SK-N-MC (cell line): ENCODE measurements at regions not wholly inside any gene's neighbourhood (a gene's known extent, or its start where the extent isn't known, plus 50 kb on each side); places are given as distances from the start of the nearest gene placed in this dataset.

Source experiments
- EZH2 ChIP-seq: fragments of 200-600 bp; sonication (generic); IDR thresholded peaks from one replicate; pipeline ENCODE4 v1.6.1; 2017; ENCODE audit warnings: antibody characterized with exemption
- FOXP2 ChIP-seq: optimal IDR thresholded peaks from 2 replicates; pipeline ENCODE3; 2011; ENCODE audit warnings: mild to moderate bottlenecking, moderate library complexity; ENCODE audit not compliant: insufficient read depth; ENCODE audit errors: extremely low read length, control extremely low read depth
- POLR2AphosphoS5 ChIP-seq: IDR thresholded peaks from 2 replicates; pipeline ENCODE4 v1.6.1; 2012; ENCODE audit warnings: mild to moderate bottlenecking, low read depth, low read length, borderline replicate concordance

GRCh38 chr4:66613591-66613990 is 931.7 kb downstream of the CENPC start:
- no peak for TF ChIP-seq EZH2
- TF ChIP-seq POLR2AphosphoS5 = no peak
- TF ChIP-seq FOXP2 = no peak
